Hematopoietic multipotent progenitor cell treated with erythropoietin and hydrocortisone succinate and interleukin-3 and kit ligand, for 17 days (in vitro differentiated cells): ENCODE measurements at regions not wholly inside any gene's neighbourhood (a gene's known extent, or its start where the extent isn't known, plus 50 kb on each side); places are given as distances from the start of the nearest gene placed in this dataset.

ENCODE experiments used
- DNase-seq: peaks from one replicate; pipeline ENCODE4 v3.0.0-alpha.2; 2015; ENCODE audit warnings: low spot score

- DNase-seq, result no peak
Observed at GRCh38 chr17:74087002-74087585, 116.4 kb upstream of the RPL38 start.

- no peak for DNase-seq
Observed at GRCh38 chr17:74088285-74088933, 115.1 kb upstream of the RPL38 start.

GRCh38 chr17:74088934-74089329 lies 114.5 kb upstream of the RPL38 start:
- no peak for DNase-seq

GRCh38 chr17:74089380-74089779 lies 114.1 kb upstream of the RPL38 start:
- no peak for DNase-seq

- peak; percentile 46 for DNase-seq
Observed at GRCh38 chr17:74089869-74090464, 113.5 kb upstream of the RPL38 start.

GRCh38 chr17:74094651-74095050 lies 108.8 kb upstream of the RPL38 start:
- no peak for DNase-seq

- DNase-seq, result no peak
Observed at GRCh38 chr17:74096456-74096855, 107.0 kb upstream of the RPL38 start.

- no peak for DNase-seq
Observed at GRCh38 chr17:74097450-74098135, 105.9 kb upstream of the RPL38 start.

GRCh38 chr17:74098136-74099024 lies 105.1 kb upstream of the RPL38 start:
- DNase-seq, result no peak

GRCh38 chr17:74099442-74100340 lies 103.8 kb upstream of the RPL38 start:
- no peak for DNase-seq

GRCh38 chr17:74104921-74105320 lies 98.6 kb upstream of the RPL38 start:
- no peak for DNase-seq

GRCh38 chr17:74107107-74107506 lies 96.4 kb upstream of the RPL38 start:
- no peak for DNase-seq

GRCh38 chr17:74108126-74108705 lies 95.3 kb upstream of the RPL38 start:
- DNase-seq, result no peak

GRCh38 chr17:74110467-74110866 lies 93.0 kb upstream of the RPL38 start:
- DNase-seq, result no peak

GRCh38 chr17:74113326-74113725 lies 90.2 kb upstream of the RPL38 start:
- DNase-seq, result no peak

- no peak for DNase-seq
Observed at GRCh38 chr17:74113952-74114351, 89.5 kb upstream of the RPL38 start.

- DNase-seq, result no peak
Observed at GRCh38 chr17:74114881-74115470, 88.5 kb upstream of the RPL38 start.

- DNase-seq, result no peak
Observed at GRCh38 chr17:74115586-74115985, 87.9 kb upstream of the RPL38 start.

- no peak for DNase-seq
Observed at GRCh38 chr17:74116087-74116717, 87.3 kb upstream of the RPL38 start.
